ENCODE measurements at regions not wholly inside any gene's neighbourhood (a gene's known extent, or its start where the extent isn't known, plus 50 kb on each side); places are given as distances from the start of the nearest gene placed in this dataset.

GRCh38 chr13:31048521-31048920 is 113.2 kb downstream of the HSPH1 start:
- TF ChIP-seq POLR2AphosphoS5 (IDR thresholded peaks at IDR 0.05) (no peak), CTCF (IDR thresholded peaks at IDR 0.05) (no peak), EP300 (IDR thresholded peaks at IDR 0.05) (no peak), POLR2A (IDR thresholded peaks at IDR 0.05) (no peak)

GRCh38 chr13:31046711-31047279 is 114.3 kb downstream of the TEX26 start:
- H3K27me3 ChIP-seq, result no peaks in the 10 kb centered on the region
- H3K36me3 ChIP-seq, result no peaks in the 10 kb centered on the region
- peak; percentile 68 for DNase-seq
- WGBS, 2 donors, result 20 to 59% methylated on average over 16 of the region's 16 CpGs
- H3K4me3 ChIP-seq, result peak overlapping the region in 1 of 4 donors; percentile 0
- H3K4me1 ChIP-seq, result peaks cover 0 to 28% (median 21%) of the 10 kb centered on the region in 4 donors
- no peaks in the 10 kb centered on the region for H3K9me3 ChIP-seq
- H3K27ac ChIP-seq, result peak overlapping the region in 3 of 4 donors; percentile 1 to 61 (median 33)
- TF ChIP-seq POLR2A (IDR thresholded peaks at IDR 0.05) (no peak), POLR2AphosphoS5 (IDR thresholded peaks at IDR 0.05) (peak in 2 of 4 donors; percentile 21 to 22), EP300 (IDR thresholded peaks at IDR 0.05) (no peak)
- intact Hi-C loops (cut with DNase I), result loop anchor here (5.0 to 10.0 kb wide), 3 partner anchors 179 to 914 kb away; partner anchors contain the start of gene HMGB1

More at GRCh38 chr13:31048521-31048920, 113.2 kb downstream of the HSPH1 start:
- intact Hi-C loops (cut with DNase I), result loop anchor here (5.0 to 10.0 kb wide), 3 partner anchors 181 to 916 kb away; partner anchors contain the start of gene HMGB1
- Histone ChIP-seq H3K27me3 (no peaks in the 10 kb centered on the region), H3K4me1 (peaks cover 0 to 28% (median 21%) of the 10 kb centered on the region in 4 donors), H3K27ac (no peak overlapping the region), H3K36me3 (no peaks in the 10 kb centered on the region), H3K9me3 (no peaks in the 10 kb centered on the region), H3K4me3 (no peak overlapping the region)
- DNase-seq, result no peak
- 90 to 94% methylated on average over 3 of the region's 3 CpGs for WGBS, 2 donors

DNA sequence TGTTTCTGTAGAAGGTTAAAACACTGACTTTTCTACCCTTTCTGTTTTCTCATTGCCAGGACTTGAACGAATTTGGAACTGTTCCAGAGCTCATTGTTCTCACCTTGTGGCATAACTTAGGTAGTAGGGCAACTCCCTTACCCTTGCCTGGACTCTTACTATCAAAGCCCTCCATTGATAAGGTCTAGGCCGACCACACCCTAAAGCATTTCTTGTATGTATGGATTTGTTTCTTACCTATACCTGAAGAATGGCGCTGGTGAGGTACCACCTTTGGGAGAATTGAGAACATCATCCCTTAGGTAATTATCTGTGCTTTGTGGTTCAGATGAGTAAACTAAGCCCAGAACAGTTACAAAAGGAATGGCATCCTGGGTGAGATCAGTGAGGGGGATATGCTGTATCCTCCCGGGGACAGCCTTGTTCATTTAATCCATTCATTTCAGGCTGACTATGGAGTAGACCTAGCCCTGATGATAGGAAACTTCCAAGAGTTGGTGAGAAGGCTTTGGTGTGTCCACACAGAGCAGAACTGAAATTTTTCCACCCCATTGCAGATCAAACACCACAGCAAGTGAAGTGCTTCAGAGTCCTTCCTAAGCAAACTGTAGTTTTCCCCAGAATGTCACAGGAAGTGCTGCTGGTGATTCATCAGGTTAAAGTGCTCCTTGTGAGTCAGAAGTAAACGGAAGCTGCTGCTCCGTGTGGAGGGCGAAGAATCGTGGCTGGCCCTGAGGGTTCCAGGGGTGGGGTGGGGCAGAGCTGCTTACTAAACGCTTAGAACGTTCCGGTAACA is 113.0 kb downstream of the TEX26 start:
- TF ChIP-seq EP300 (IDR thresholded peaks at IDR 0.05), result no peak
- peak in 1 of 4 donors; percentile 50 for TF ChIP-seq POLR2AphosphoS5 (IDR thresholded peaks at IDR 0.05)
- no peak for TF ChIP-seq CTCF (IDR thresholded peaks at IDR 0.05)
- TF ChIP-seq POLR2A (IDR thresholded peaks at IDR 0.05), result no peak
- Histone ChIP-seq H3K9me3 (no peaks in the 10 kb centered on the region), H3K27ac (peak overlapping the region; percentile 33 to 61 (median 52)), H3K4me3 (no peak overlapping the region), H3K27me3 (no peaks in the 10 kb centered on the region), H3K36me3 (no peaks in the 10 kb centered on the region), H3K4me1 (peaks cover 0 to 28% (median 21%) of the 10 kb centered on the region in 4 donors)
- intact Hi-C loops (cut with DNase I), result loop anchor here (5.0 to 10.0 kb wide), 3 partner anchors 178 to 913 kb away; partner anchors contain the start of gene HMGB1
- WGBS, 2 donors, result 8 to 30% methylated on average over 11 of the region's 11 CpGs
- DNase-seq, result peak; percentile 70

DNA sequence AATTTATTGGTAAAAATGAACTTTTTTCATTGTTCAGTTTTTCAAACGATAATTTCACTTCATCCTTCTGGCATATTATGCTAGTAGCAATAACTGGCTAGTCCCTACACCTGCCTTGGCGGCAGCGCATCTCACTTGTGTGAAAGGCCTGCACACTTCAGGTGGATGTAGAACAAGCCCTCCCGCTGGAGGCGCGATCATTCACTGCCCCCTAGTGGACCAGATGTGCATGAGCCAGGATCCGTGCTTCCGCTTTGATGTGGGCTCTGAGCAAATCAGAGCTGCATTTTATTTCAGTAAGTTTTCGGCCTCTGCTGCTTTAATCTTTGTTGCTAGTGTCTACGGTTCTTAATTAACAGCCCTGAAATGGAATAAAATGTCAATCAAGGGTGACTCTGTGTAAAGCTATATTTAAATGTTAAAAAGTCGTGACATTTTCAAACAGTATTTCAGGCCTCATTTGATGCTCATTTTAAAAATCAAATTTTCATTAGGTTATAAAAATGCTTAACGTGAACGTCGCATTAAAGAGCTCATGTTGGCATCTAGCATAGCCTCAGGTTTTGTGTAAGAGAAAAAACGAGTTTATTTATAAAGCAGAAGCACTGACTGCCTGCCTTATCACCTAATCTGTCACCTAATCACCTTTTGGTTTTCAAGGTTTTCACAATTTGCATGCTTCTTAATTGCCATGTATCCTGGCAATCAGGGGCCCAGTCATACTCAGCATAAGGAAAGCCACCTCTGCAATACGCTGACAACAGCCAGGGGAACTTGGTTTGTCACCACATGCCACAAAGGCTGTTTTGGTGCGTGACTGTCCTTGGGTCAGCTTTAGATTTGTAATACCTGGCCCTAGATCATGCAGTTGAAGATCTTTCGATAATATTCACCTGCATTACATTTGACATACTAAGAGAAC is 112.2 kb downstream of the TEX26 start:
- 11 to 25% methylated on average over 18 of the region's 18 CpGs for WGBS, 2 donors
- peak; percentile 89 for DNase-seq
- intact Hi-C loops (cut with DNase I), result loop anchor here (5.0 to 10.0 kb wide), 4 partner anchors 177 to 912 kb away; partner anchors contain the start of gene HMGB1
- Histone ChIP-seq H3K36me3 (no peaks in the 10 kb centered on the region), H3K4me3 (no peak overlapping the region), H3K9me3 (no peaks in the 10 kb centered on the region), H3K4me1 (peaks cover 0 to 28% (median 21%) of the 10 kb centered on the region in 4 donors), H3K27ac (no peak overlapping the region), H3K27me3 (no peaks in the 10 kb centered on the region)
- TF ChIP-seq CTCF (IDR thresholded peaks at IDR 0.05), result peak; percentile 50 to 95 (median 88)
- TF ChIP-seq POLR2A (IDR thresholded peaks at IDR 0.05), result no peak
